Colon (tissue), 2 donors: ENCODE measurements at regions not wholly inside any gene's neighbourhood (a gene's known extent, or its start where the extent isn't known, plus 50 kb on each side); places are given as distances from the start of the nearest gene placed in this dataset.

Experiments
- FAIRE-seq: peaks from 2 replicates; lab custom pipeline; 2012; peaks lifted over from hg19 to GRCh38; lab: Jason Lieb, UNC
- donor health status: control.
- donor health status: control.

- no peak for FAIRE-seq
Measured at GRCh38 chr10:4662576-4663161, 163.3 kb upstream of the AKR1E2 start.

- no peak for FAIRE-seq
Measured at GRCh38 chr10:4661511-4662255, 164.3 kb upstream of the AKR1E2 start.

DNA sequence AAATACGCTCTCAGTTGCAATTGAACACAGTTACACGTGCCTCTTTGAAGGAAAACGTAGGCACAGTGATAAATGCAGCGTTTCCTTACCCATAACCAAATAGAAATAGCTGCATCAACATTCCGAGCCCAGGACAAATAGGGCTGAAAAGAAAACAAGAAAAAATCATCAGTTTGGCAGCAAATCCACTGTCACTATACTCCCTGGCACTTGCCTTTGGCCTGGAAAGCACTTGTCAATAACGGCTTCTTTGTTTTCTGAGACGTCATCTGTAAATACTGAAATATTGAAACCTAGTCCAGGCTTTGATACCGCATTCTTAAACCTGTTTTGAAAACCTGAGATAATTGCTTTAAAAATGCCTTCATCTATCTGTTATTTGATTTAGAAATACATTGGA is 167.2 kb upstream of the AKR1E2 start:
- no peak for FAIRE-seq

DNA sequence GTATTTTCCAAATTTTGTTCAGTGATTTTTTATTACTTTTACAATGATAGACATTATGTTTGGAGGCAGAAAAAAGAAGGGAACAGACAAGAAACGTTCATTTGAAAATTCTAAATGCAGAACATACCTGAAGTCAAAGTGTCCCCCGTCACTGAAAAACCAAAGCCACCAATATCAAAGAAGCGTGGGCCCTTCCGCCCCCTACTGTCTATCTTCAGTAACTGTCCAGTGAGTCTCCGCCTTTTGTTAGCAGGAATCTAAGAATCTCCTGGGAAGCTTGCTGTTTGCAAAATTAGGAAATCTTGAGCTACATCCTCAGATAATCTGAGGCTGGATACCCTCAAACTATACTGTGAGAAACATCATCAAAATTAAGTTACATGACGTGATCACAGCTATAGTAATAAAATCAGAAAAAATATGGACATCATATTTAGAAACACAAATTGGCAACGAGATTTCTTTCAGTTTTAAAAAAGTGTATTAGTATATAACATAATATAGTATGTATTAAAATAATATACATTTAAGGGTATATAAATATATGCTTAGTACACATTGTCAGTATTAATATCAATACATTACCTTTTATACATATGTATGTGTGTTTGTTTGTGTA is 169.3 kb upstream of the AKR1E2 start:
- no peak for FAIRE-seq

DNA sequence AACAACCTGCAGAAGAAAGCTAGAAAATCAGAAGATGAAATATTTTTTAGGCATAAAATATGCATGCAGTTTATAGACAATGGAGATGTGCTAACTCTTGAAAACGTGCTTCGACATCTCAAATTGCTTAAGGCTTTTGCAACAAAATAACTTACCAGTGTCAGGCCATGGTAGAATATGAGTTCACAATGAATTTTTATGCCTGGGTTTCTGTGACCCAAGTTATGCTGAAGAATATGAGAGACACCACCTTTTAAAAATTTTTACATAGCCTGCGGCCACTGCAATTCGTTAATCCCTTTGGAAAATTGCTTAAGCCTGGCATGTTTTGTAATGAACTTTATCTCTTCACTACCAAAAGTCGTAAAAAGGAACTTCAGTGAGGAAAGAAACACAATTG is 170.1 kb upstream of the AKR1E2 start:
- no peak for FAIRE-seq

- no peak for FAIRE-seq
Measured at GRCh38 chr10:4655406-4655805, 170.6 kb upstream of the AKR1E2 start.

GRCh38 chr10:4654496-4654895 is 171.5 kb upstream of the AKR1E2 start:
- FAIRE-seq = no peak

DNA sequence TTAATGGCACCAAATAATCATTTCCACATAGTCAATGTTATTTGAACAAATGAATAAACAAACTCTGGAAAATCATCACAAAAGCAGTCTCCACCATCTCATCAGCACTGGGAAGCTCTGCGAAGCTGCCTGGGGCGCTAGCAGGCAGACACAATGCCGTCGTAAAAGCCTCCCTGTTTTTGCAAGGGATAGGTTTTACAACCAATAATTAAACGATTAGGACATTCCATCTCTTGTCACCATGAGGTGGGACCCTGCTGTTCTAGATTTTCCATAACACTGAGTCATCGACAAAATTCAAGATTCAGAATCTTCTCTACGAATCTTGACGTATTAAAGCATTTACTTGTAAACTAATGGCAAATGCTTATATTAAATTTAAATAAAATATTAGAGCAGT is 172.8 kb upstream of the AKR1E2 start:
- no peak for FAIRE-seq

- no peak for FAIRE-seq
Measured at GRCh38 chr10:4652111-4653010, 173.6 kb upstream of the AKR1E2 start.

DNA sequence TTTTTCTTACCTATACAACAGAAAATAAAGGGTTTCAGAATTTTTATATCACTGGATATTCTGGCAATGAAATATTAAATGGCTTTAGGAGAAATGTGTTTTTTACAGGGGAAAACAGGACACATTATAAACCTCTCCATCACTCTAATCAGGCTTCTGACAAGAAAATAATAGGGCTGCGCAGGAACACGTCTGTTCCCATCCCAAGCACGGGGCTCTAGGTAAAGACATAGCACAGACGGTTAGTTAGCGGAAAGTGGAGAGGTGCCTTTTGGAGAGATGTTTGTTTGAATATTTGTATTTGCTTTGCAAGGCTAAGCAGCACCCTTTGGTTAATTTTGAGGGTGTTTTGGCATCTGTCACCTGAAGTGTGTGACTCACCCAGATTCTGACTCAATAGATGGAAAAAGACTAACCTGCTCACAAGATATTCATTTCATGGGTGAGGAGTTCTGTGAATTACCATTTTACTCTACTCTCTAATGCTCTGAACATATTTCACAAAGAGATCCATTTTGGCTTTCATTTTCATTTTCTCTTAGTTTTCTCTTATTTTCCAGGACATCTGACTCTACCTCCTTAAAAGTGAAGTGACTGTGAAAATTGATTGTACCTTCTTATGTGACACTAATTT is 174.5 kb upstream of the AKR1E2 start:
- no peak for FAIRE-seq

- FAIRE-seq = no peak
Measured at GRCh38 chr10:4650582-4650981, 175.4 kb upstream of the AKR1E2 start.

DNA sequence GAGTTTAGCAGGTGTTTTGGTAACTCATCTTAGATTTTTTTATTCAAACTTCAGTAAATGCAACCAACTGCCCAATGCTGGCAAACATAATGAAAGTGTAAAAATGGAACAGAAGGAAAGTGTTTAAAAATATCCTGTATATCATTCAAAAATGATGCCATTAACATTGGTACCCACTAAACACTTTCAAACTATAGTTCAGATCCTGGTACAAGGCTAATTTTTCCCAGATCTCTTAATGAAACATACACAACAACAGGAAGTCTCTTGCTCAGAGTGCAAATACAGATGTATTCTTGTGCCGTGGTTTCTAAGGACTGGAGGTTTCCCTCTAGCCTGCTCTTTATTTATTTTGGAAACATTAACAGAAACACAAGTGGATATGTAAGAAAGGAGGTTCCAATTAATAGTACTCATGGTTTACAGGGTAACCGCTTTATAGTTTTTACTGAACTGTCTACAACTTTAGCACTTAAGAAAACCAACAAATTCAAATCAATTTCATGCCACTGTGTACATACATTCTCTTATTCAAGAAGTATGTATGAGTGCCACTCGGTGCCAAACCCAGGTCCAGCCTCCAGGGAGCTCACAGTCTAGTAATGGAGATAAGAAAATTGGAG is 176.0 kb upstream of the AKR1E2 start:
- FAIRE-seq = no peak

DNA sequence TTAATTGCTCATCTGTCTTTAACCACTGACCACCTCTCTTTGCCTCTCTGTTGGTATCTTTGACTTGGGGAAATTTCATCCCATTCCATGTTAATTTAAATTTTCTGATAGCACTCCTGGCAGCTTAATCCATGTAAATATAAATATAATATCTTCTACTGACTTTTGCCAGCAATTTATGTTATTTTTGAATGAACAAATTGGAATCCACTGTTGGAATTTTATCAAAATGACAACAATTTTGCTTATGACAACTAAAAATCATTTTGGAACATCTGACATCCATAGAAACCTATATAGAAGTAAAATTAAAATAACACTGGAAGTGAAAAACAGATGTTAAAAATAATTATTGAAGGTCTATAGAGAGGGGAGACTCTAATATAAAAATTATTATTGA is 176.5 kb upstream of the AKR1E2 start:
- FAIRE-seq = no peak

DNA sequence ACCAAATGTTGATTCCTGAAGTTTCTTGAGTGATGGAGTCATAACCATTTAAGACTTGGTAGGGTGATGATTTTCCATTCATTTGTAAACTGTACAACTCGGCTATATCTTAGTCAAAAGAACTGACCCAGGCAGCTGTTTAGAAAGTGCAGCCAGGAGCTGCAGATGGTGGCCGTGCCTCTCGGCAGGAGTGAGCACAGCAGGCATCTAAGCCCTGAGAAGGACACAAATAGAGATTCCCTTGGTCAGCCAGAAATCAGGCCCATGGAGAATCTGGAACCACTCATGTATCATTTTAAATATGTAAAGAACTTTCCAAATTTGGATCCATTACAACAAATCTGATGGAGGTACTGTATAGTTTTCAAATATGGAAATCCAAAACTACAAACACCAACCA is 177.0 kb upstream of the AKR1E2 start:
- no peak for FAIRE-seq

GRCh38 chr10:4647109-4647785 is 178.8 kb upstream of the AKR1E2 start:
- FAIRE-seq = no peak

DNA sequence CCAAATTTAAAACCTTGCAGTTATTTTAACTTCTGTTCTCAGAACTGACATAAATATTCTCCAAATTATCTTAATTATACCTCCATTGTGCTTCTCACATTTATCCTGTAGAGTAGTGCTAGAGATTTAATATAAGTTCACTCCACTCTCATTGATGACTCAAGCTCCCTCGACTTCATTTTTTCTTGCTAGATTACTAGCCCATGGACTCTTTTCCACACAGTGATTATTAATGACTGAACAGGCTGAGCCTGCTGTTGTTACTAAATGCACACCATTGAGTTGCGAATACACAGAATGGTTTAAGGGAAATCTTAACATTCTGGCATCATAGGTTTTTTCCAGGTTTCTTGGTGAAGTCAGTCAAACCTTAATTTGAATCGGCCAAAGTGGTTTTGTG is 179.5 kb upstream of the AKR1E2 start:
- FAIRE-seq = no peak

DNA sequence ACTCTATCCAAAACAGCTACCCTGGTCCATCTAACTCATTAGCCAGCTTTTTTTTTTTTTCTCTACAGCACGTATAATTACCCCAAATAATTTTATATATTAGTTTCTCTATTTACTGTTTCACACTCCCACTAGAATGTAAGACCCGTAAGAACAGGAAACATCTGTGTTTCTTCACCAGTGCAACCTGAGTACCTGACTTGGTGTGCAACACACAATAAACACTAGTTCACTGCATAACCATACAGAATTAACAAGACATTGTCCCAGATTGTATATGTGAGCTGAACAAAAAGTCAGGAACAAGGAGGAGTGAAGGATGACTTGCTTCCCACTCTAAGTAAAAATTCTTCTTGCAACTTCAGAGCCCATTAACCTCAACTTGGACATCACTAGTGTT is 180.2 kb upstream of the AKR1E2 start:
- no peak for FAIRE-seq

DNA sequence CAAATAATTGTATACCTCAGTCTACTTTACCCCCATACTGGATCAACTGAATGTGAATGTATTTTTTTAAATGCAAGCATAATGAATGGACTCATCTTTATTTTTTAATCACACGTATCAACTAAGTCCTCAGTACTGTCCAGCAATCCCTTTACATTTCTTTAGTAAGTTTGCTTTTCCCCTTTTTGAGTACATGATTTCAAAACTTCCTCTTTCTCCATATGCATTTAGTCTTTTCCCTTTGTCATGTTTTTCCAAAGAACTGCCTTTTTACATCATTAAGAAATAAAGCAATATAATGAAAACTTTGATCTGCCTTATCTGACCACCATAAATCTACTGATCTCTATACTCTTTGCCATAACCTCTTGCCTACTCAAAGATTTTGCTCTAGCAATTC is 182.5 kb upstream of the AKR1E2 start:
- no peak for FAIRE-seq

DNA sequence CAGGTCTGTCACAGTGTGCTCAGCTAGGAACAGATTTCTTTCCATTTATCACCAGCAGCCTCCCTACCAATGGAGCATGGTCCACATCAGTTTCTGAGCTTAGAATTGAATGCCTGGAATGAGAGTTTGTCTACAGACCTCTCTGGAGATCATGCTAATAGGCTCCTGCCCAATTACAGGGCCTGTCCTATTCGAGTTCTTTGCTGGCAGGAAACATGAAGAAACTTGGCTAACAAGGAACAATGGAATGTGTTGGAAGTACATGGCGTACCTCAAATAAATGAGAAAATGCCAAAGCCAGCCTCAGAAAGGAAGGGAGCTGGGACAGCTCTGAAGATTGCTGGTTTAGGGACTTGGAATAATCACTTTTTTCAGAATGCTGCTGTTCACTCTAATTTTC is 186.0 kb upstream of the AKR1E2 start:
- no peak for FAIRE-seq

- no peak for FAIRE-seq
Measured at GRCh38 chr10:4638099-4638498, 187.9 kb upstream of the AKR1E2 start.

- FAIRE-seq = no peak
Measured at GRCh38 chr10:4637657-4638056, 188.3 kb upstream of the AKR1E2 start.
